Stimulated activated effector memory CD8-positive, alpha-beta T cell treated with anti-CD3 and anti-CD28 coated beads, Interleukin-12 subunit alpha, Interleukin-12 subunit beta, amount 100 ng/mL, for 72 hours (primary cell): ENCODE measurements at regions not wholly inside any gene's neighbourhood (a gene's known extent, or its start where the extent isn't known, plus 50 kb on each side); places are given as distances from the start of the nearest gene placed in this dataset.

Experiments
- ATAC-seq: fragments of 150-1000 bp; cut with Tn5 transposase; 2 replicates; pipeline ENCODE4 v1.10.0; 2021
- DNase-seq, 2 donors: peaks; one replicate each; pipeline ENCODE4 v3.0.0; 2021 to 2022; ENCODE audit warnings: low spot score in 2 of 2
- H3K27ac Mint-ChIP-seq: one replicate; pipeline ENCODE4 v1.8.0; 2022; ENCODE audit warnings: mild to moderate bottlenecking, mixed read lengths
- H3K36me3 Mint-ChIP-seq: one replicate; pipeline ENCODE4 v1.8.0; 2022; ENCODE audit warnings: mild to moderate bottlenecking, mixed read lengths
- H3K4me1 Mint-ChIP-seq: one replicate; pipeline ENCODE4 v1.8.0; 2022; ENCODE audit warnings: mixed read lengths
- H3K4me3 Mint-ChIP-seq: one replicate; pipeline ENCODE4 v1.8.0; 2022; ENCODE audit warnings: mild to moderate bottlenecking, mixed read lengths
- H3K9me3 Mint-ChIP-seq: one replicate; pipeline ENCODE4 v1.8.0; 2022; ENCODE audit warnings: mixed read lengths

- peaks cover 21% of the 10 kb centered on the region for H3K9me3 Mint-ChIP-seq
- ATAC-seq (no peak), DNase-seq (no peak)
- H3K4me3 Mint-ChIP-seq = no peak overlapping the region
- no peaks in the 10 kb centered on the region for H3K36me3 Mint-ChIP-seq
- H3K4me1 Mint-ChIP-seq = no peaks in the 10 kb centered on the region
- no peak overlapping the region for H3K27ac Mint-ChIP-seq
Observed at GRCh38 chr11:42055606-42056005, 596.2 kb upstream of the LRRC4C start.

DNA sequence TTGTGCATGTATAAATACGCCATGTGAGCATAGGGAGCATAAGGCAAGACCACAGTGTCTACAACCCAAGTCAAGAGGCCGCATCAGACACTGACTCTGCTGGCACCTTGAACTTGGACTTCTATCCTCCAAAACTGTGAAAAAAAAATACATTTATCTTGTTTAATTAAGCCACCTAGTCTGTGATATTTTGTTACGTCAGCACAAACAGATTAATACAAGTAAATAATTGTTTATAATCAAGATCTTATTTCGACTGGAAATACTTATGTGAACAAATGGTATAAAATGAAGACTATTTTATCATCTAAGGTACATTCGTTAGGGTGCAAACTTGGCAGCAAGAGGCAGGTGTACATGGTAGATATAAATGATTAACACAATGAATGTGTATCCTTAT, 599.3 kb upstream of the LRRC4C start:
- no peak overlapping the region for H3K27ac Mint-ChIP-seq
- H3K36me3 Mint-ChIP-seq = no peaks in the 10 kb centered on the region
- ATAC-seq (no peak), DNase-seq (no peak)
- H3K9me3 Mint-ChIP-seq = peaks cover 8% of the 10 kb centered on the region
- no peaks in the 10 kb centered on the region for H3K4me1 Mint-ChIP-seq
- no peak overlapping the region for H3K4me3 Mint-ChIP-seq

- Mint-ChIP-seq H3K9me3 (peaks cover 10% of the 10 kb centered on the region), H3K4me3 (no peak overlapping the region), H3K27ac (no peak overlapping the region), H3K4me1 (no peaks in the 10 kb centered on the region), H3K36me3 (no peaks in the 10 kb centered on the region)
- DNase-seq (no peak), ATAC-seq (no peak)
Observed at GRCh38 chr11:42065199-42065598, 605.7 kb upstream of the LRRC4C start.

- ATAC-seq = no peak
- no peak overlapping the region for H3K4me3 Mint-ChIP-seq
- H3K36me3 Mint-ChIP-seq = no peaks in the 10 kb centered on the region
- H3K27ac Mint-ChIP-seq = no peak overlapping the region
- peaks cover 13% of the 10 kb centered on the region for H3K9me3 Mint-ChIP-seq
- no peaks in the 10 kb centered on the region for H3K4me1 Mint-ChIP-seq
- no peak for DNase-seq
Observed at GRCh38 chr11:42066113-42066512, 606.7 kb upstream of the LRRC4C start.

DNA sequence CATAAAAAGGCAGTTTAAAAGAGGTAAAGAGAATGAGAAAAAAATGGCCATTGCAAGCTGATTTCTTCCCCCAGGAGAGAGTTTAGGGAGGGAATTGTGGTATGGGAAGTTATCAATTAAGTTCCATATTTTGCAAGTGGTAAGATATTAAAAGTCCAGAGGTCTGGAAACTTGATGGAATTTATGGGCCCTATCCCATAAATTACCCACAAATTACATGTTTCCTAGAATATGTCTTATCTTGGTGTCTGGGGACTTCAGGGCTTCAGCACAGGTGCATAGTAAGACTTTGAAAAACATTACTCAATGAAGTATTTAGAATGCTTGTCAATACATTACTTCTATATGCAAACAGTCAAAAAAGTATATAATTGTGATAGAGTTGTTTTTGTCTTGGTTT, 614.9 kb upstream of the LRRC4C start:
- Mint-ChIP-seq H3K4me1 (no peaks in the 10 kb centered on the region), H3K27ac (no peak overlapping the region)

GRCh38 chr11:42075180-42075579, 615.7 kb upstream of the LRRC4C start:
- no peak for DNase-seq
- Mint-ChIP-seq H3K9me3 (peaks cover 9% of the 10 kb centered on the region), H3K4me3 (no peak overlapping the region), H3K4me1 (no peaks in the 10 kb centered on the region), H3K27ac (no peak overlapping the region), H3K36me3 (no peaks in the 10 kb centered on the region)
- no peak for ATAC-seq

More for the DNA sequence above, 614.9 kb upstream of the LRRC4C start:
- no peak for DNase-seq
- ATAC-seq = no peak
- Mint-ChIP-seq H3K9me3 (peaks cover 9% of the 10 kb centered on the region), H3K36me3 (no peaks in the 10 kb centered on the region), H3K4me3 (no peak overlapping the region)

- H3K4me1 Mint-ChIP-seq = no peaks in the 10 kb centered on the region
- ATAC-seq (no peak), DNase-seq (no peak)
- H3K4me3 Mint-ChIP-seq = no peak overlapping the region
- peaks cover 4% of the 10 kb centered on the region for H3K9me3 Mint-ChIP-seq
- H3K36me3 Mint-ChIP-seq = no peaks in the 10 kb centered on the region
- H3K27ac Mint-ChIP-seq = no peak overlapping the region
Observed at GRCh38 chr11:42077794-42078193, 618.3 kb upstream of the LRRC4C start.

DNA sequence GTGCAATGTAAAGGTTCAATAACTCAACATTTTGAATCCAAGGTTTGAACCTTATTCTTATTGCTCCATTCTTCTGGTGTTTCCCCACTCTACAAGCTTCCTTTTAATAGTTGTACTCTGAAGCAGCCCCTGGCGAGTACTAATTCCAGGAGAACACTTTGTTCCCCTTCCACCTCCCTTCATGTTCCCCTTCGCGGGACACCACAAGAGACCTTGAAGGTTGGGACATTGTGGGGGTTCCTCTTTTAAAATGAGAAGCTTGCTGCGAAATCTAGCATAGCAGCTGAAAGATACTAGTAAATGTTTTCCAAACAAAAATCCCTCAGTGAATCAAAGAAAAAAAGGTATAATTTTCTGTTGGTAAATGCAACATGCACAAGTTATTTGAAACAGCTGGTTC, 626.3 kb upstream of the LRRC4C start:
- H3K4me1 Mint-ChIP-seq = no peaks in the 10 kb centered on the region

GRCh38 chr11:42093541-42093940, 634.1 kb upstream of the LRRC4C start:
- Mint-ChIP-seq H3K36me3 (no peaks in the 10 kb centered on the region), H3K27ac (no peak overlapping the region), H3K4me3 (no peak overlapping the region), H3K9me3 (peaks cover 16% of the 10 kb centered on the region), H3K4me1 (no peaks in the 10 kb centered on the region)
- DNase-seq (no peak), ATAC-seq (no peak)

More for the DNA sequence above, 626.3 kb upstream of the LRRC4C start:
- ATAC-seq (no peak), DNase-seq (no peak)
- Mint-ChIP-seq H3K4me3 (no peak overlapping the region), H3K9me3 (peaks cover 24% of the 10 kb centered on the region), H3K27ac (no peak overlapping the region), H3K36me3 (no peaks in the 10 kb centered on the region)

- ATAC-seq (no peak), DNase-seq (no peak)
- H3K4me3 Mint-ChIP-seq = no peak overlapping the region
- peaks cover 9% of the 10 kb centered on the region for H3K9me3 Mint-ChIP-seq
- H3K36me3 Mint-ChIP-seq = no peaks in the 10 kb centered on the region
- H3K4me1 Mint-ChIP-seq = no peaks in the 10 kb centered on the region
- H3K27ac Mint-ChIP-seq = no peak overlapping the region
Observed at GRCh38 chr11:42098075-42098474, 638.6 kb upstream of the LRRC4C start.

- no peak overlapping the region for H3K4me3 Mint-ChIP-seq
- peaks cover 17% of the 10 kb centered on the region for H3K9me3 Mint-ChIP-seq
- H3K27ac Mint-ChIP-seq = no peak overlapping the region
- no peaks in the 10 kb centered on the region for H3K36me3 Mint-ChIP-seq
- ATAC-seq = no peak
- no peaks in the 10 kb centered on the region for H3K4me1 Mint-ChIP-seq
- DNase-seq = no peak
Observed at GRCh38 chr11:42112866-42113265, 653.4 kb upstream of the LRRC4C start.

DNA sequence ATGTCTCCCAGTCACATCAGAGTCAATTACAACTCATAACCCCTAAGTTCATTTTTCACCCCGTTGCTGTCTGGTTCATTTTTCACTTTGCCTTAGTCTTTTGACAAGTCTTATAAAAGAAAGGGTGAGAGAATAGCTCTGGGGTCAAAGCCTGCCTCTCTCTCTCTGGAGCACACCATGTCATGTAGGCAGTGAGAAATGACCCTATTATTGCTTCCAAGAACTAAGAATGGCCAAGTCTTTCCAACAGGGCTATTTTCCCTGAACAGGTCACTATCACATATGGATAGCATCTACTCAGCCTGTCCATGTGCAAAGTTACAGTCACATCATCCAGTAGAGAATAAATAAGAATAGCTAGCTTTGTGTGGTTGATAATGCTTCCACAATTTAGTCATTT, 655.5 kb upstream of the LRRC4C start:
- Mint-ChIP-seq H3K27ac (no peak overlapping the region), H3K4me3 (no peak overlapping the region), H3K4me1 (no peaks in the 10 kb centered on the region), H3K9me3 (peaks cover 23% of the 10 kb centered on the region), H3K36me3 (no peaks in the 10 kb centered on the region)
- DNase-seq (no peak), ATAC-seq (no peak)

DNA sequence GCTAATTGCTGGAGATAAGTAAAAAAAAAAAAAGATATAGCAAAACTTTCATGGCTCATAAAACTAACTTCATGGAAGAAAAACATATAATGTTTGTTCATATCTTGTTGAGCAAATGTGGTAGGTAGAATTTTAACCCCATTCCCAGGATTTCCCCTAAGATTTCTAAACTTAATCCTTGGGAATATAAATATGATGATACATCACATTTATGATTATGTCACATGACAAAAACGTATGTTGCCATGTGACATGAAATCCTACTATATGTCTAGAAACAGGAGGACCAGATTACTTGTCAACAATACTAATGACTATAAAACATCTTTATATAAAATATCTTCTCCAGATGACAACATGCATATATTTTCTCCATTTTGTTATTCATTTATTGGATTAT, 679.0 kb upstream of the LRRC4C start:
- Mint-ChIP-seq H3K4me1 (no peaks in the 10 kb centered on the region), H3K4me3 (no peak overlapping the region), H3K9me3 (peaks cover 22% of the 10 kb centered on the region), H3K36me3 (no peaks in the 10 kb centered on the region), H3K27ac (no peak overlapping the region)
- DNase-seq (no peak), ATAC-seq (no peak)

DNA sequence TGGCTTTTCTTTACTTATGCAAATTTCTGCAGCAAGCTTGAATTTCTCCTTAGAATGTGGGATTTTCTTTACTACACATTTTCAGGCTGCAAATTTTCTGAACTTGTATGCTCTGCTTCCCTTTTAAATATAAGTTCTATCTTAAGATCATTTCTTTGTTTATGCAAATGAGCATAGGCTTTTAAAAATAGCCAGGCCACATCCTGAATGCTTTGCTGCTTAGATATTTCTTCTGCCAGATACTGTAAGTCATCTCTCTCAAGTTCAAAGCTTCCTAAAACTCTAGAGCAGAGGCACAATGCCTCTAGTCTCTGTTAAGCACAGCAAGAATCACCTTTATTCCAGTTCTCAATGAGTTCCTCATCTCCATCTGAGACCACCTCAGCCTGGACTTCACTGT, 685.9 kb upstream of the LRRC4C start:
- Mint-ChIP-seq H3K4me3 (no peak overlapping the region), H3K4me1 (no peaks in the 10 kb centered on the region), H3K9me3 (peaks cover 35% of the 10 kb centered on the region), H3K27ac (no peak overlapping the region), H3K36me3 (no peaks in the 10 kb centered on the region)
- DNase-seq (no peak), ATAC-seq (no peak)

DNA sequence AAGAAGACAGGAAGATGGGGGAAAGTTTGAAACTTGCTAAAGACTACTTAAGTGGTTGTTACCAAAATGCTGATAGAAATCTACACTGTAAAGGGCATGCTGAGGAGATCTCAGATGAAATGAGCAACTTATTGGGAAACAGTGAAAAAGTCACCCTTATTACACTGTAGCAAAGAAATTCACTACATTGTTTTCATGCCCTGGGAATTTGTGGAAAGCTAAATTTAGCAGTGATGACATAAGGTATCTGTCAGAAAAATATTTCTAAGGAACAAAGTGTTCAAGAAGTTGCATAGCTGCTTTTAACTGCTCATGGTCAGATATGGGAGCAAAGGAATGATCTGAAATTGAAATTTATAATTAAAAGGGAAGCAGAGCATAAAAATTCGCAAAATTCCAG, 702.4 kb upstream of the LRRC4C start:
- Mint-ChIP-seq H3K27ac (no peak overlapping the region), H3K4me1 (no peaks in the 10 kb centered on the region), H3K9me3 (peaks cover 22% of the 10 kb centered on the region), H3K36me3 (no peaks in the 10 kb centered on the region), H3K4me3 (no peak overlapping the region)
- no peak for ATAC-seq
- no peak for DNase-seq

- no peak for ATAC-seq
- no peaks in the 10 kb centered on the region for H3K4me1 Mint-ChIP-seq
- H3K27ac Mint-ChIP-seq = no peak overlapping the region
- DNase-seq = no peak
- no peak overlapping the region for H3K4me3 Mint-ChIP-seq
- peaks cover 14% of the 10 kb centered on the region for H3K9me3 Mint-ChIP-seq
- H3K36me3 Mint-ChIP-seq = no peaks in the 10 kb centered on the region
Observed at GRCh38 chr11:42169191-42169590, 709.7 kb upstream of the LRRC4C start.

- H3K27ac Mint-ChIP-seq = no peak overlapping the region
- H3K4me3 Mint-ChIP-seq = no peak overlapping the region
- no peaks in the 10 kb centered on the region for H3K4me1 Mint-ChIP-seq
- H3K36me3 Mint-ChIP-seq = no peaks in the 10 kb centered on the region
- ATAC-seq = no peak
- no peak for DNase-seq
- H3K9me3 Mint-ChIP-seq = peaks cover 20% of the 10 kb centered on the region
Observed at GRCh38 chr11:42170601-42171000, 711.1 kb upstream of the LRRC4C start.
